GM19438 (cell line): ENCODE measurements at regions not wholly inside any gene's neighbourhood (a gene's known extent, or its start where the extent isn't known, plus 50 kb on each side); places are given as distances from the start of the nearest gene placed in this dataset.
"Not testable (repeated sequence)": the region's sequence is repeated elsewhere in the genome, so short reads cannot be mapped to it uniquely, and the experiment has no call there.

Experiments
- ATAC-seq: cut with Tn5 transposase; IDR thresholded peaks from one replicate; pipeline ENCODE4 v1.9.1; 2021; ENCODE audit warnings: low read depth; ENCODE audit not compliant: unreplicated experiment

DNA sequence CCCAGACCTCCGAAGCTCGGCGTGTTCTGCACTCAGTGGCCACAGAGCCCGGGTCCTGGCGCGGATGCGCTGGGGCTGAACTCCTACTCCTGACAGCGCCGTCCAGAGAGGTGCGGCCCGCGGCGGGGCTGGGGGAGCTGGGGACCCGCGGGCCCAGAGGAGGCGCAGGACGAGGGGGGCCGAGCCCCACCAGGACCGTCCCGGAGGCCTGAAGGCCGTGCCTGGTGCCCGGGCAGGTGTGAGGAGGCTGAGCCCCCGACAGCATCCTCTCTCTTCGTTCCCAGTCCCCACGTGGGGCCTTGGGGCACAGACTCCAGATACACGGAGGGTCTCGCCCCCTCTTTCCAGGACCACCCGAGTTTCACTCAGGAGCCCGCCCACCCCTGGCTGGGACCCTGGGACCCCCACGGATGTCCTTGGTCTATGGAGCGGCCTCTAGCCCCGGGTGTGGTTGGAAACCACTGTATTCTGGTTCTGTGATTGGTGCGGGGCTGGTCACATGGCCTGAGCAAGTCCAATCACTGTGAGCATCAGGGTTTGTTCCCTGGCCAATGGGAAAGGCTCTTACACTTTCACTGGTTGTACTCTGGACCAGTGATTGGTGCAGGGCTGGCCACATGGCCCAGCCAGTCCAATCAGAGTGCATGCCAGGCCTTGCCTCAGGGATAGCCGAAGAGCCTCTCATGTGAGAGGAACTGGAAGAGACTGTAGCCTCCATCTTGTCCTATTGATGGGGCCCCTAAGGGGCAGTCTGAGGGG lies 217.6 kb upstream of the SFSWAP start:
- no peak for ATAC-seq

DNA sequence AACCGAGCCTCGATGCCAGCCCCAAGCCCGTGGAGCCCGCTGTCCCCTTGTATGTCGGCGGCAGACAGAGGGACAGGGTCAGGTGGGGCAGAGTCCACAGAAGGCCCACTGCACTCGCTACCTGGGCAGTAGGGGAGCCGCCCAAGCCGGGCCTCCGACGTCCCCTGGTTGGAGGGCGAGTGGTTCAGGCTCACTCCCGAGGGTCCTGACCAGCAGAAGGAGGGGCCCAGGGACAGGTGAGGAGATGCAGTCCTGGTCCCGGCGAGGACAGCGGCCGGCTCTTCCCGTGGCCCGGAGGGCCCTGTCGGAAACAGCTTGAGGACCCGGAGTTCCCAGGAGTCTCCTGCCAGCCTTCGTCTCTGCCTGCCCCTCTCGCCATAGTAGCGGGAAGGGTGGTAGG lies 216.7 kb upstream of the SFSWAP start:
- ATAC-seq = no peak

DNA sequence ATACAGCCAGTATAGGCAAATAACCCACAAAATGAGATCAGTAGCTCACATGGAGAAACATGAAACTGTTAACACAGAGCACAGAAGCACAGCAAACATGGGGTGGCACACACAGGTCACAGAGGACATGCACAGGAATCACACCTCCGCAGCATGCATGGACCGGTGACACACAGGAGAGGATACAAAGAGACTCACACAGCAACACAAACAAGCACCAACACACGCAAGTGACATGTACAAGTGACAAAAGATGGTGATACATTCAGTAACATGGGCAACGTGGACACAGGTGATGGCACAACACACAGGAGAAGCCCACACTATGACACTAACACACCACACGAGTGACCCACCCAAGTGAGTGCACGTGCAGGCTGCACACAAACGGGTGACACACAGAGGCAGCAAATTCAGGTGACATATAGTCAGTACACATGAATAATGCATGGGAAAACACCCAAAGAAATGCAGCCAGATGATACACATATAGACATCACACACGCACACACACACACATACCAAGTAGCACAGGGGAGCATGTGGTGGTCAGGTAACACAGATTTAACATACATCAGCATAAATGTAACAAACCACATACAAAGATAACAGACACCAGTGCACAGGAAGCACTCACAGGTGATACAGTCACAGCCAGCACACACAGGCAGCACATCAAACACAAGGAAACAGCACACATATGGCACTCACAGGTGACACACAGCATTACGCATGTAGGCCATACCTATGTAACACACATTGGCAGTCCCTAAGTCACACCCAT lies 216.0 kb upstream of the SFSWAP start:
- no peak for ATAC-seq

DNA sequence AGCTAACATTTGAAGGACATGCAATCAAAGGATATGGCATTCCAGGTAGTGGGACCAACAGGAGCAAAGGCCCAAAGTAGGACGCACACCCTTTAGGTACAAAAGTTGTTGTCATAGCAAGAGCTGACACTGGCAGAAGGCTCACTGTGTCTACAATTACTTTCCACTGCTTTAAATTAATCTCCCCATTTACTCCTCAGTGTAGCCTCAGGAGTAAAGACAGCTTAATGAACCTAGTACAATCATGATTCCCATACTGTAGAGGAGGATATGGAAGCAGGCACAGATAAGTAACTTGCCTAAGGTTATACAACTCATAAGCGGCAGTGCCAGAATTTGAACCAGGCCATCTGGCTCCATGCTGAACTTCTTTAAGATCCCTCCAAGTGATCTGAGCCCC lies 212.9 kb upstream of the SFSWAP start:
- ATAC-seq = no peak

DNA sequence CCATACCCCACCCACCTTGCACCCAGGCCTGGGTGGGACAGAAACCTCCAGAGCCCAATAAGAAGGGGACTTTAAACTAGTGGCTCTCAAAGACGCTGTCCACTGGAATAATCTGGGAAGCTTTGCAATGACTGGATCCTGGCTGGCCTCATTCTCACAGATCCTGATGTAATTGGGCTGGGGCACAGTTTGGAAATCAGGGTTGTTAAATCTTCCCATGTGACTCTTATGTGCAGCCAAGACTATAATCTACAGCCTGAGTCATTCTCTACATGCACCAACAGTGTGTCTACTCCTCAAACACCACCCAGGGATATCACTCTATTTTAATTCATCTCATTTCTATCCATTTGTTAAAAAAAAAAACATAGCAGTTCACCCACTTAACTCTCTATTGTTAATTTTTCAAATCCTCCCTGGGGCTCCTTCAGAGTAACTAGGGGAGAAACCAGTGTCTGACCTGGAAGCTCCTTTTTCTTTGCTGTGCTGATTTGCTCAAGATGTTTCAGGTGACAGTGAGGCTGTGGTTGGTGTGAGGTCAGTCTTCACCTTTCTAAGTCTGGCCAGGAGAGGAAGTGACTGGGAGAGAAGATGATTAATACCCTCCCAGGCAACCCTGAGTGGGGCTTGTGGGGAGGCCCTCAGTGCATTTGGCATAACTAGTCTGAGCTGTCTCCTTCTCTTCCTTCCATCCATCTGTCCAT lies 211.6 kb upstream of the SFSWAP start:
- no peak for ATAC-seq

DNA sequence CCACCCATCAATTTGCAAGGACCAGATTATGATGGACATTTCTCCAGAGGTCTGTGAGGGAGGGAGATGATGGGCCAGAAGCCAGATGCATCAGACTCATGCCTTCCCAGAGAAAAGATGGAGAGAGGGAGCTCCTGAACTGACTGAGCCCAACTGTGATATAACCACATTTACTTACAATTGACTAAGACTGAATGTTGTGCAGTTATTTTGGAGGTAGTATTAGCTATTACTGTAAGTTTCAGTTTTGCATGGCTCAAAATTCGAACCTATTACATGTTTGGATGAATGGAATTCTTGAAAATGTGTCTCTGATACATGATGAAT lies 211.1 kb upstream of the SFSWAP start:
- no peak for ATAC-seq

DNA sequence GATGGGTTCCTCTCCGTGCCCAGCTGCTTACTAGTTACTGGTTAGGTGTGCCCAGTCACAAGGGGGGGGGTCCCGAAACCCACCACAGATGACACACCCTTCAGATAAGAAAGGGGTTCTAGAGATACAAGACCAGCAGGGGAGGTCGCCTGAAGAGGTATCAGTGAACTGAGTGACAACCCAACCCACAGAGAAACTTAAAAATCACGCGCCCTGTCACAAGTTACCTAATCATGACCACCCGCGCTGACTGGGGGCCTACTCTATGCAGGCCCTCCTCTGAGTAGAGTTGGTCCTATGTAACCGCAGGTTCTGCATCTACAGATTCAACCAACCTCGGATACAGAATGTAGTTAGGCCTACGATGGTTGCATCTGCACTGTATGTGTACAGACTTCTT lies 210.3 kb upstream of the SFSWAP start:
- ATAC-seq = no peak

DNA sequence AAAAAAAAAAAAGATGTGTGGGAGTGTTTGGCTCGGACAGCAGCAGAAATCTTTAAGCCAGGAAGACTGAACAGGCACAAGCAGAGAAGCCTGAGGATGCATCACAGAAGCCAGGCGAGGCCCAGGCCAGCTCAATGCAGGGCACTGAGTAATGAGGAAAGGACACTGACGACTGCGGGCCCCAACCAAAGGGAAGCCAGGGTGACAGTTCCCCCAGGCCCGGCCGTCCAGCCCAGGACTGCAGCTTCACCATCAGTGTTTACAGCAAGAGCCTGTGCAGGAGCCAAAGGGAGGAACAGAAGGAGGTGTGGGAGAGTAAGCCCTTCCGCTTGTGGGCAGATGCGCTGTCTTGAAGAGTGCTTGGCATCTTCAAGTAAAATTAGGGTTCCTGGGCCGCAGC lies 205.3 kb upstream of the SFSWAP start:
- ATAC-seq = no peak

DNA sequence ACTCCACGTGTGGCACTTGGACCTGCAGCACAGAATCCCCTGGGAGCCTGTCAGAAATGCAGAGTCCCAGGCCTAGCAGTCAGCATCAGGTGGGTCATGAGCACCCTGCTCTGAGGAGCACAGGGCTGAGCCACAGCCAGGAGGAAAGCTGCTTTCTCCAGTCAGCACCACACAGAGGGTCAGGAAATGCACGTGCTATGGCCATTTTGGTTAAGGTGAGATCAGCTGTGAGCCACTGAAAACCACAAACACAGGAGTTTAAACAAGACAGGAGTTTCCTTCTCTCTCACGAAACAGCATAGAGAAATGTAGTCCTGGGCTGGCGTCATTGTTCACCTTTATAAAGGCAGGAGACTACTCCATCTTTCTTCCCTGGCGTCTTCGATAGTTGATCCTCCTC lies 204.5 kb upstream of the SFSWAP start:
- ATAC-seq = no peak

DNA sequence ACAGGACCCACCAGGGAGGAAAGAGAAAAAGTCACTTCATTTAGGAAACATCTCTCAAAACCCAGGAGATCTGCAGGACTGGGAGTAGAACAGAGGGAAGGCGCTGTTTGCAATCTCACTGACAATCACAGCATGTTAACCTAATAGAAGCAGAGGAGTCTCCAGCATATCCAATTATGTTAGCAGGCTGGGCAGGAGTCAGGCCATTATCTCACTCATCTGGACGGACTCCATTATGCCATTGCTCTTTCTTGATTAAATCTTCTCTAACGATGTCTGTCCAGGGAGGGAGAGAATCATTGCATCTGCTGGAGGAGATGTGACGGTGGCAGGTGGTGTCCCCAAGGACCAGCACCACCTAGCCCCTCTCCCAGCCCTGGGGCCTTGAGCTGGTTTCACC lies 203.8 kb upstream of the SFSWAP start:
- ATAC-seq = no peak

DNA sequence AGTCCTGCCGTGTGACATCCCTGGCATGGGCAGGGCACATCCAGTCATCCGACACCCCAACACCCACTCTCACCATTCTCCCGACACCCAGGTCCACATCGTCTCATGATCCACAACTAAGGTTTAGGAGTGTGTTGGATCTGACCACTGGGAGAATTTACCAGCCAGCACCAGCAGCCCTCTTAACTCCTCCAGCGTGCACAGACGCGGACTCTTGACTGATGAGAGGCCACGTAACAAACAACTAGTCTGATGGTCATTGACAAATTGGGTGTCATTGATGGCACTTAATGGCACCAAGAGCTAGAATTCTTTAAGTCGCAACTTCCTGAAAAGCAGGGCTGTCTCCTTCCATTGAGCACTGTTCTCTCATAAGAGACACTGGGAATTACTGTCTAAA lies 203.0 kb upstream of the SFSWAP start:
- no peak for ATAC-seq

DNA sequence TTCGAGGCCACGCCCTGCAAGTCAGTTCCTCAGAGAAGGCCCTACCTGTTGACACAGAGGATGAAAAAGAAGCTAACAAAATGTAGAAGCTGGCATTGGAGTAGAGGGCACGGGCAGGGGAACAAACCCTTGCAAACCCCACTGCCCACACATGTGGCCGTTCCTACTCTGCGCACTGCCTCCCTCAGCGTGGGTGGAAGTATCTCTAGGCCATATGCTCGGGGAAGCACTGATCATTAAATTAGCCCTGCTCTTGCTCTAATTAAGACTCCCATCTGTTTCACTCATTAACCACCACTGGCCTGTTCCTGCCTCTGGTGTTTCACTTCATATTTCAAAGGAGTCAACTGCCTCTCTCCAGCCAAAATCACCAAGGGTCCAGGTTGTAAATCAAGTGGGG lies 201.2 kb upstream of the SFSWAP start:
- ATAC-seq = no peak

DNA sequence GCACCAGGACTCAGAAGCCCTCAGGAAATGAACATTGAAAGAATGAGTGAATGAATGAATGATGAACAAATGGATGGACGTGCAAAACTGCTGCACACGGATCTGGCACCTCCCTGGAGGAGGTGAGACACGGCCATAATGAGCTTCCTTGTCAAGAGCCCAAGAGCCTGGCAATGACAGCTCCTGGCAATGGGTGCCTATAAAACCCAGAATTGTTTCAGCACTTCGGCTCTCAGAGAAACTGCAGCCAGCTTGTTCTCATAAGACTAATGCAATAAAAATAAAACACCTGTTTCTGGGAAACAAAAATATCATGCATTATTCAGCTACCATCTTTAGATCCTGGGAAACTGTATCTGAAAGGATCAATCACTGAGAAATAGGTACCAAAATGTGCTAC lies 200.5 kb upstream of the SFSWAP start:
- ATAC-seq = no peak

DNA sequence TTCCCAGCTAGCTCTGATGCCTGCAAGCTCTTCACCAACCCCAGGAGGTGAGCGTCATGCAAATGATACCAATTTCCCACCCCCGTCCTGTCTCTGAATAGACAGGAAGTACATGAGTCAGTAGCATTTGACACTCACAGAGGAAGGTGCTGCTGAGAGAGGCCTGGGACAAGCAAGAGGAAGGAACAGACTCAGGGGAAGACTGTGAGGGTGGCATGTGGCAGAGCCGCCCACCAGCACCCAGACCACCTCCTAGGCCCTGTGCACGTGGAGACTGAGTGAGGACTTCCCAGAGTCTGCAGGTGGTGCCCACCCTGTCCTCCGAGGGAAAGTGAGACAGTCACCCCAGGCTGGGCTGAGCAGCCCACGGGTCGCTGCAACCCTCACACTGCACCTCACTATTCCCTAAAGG lies 199.5 kb upstream of the SFSWAP start:
- ATAC-seq = peak; percentile 98

DNA sequence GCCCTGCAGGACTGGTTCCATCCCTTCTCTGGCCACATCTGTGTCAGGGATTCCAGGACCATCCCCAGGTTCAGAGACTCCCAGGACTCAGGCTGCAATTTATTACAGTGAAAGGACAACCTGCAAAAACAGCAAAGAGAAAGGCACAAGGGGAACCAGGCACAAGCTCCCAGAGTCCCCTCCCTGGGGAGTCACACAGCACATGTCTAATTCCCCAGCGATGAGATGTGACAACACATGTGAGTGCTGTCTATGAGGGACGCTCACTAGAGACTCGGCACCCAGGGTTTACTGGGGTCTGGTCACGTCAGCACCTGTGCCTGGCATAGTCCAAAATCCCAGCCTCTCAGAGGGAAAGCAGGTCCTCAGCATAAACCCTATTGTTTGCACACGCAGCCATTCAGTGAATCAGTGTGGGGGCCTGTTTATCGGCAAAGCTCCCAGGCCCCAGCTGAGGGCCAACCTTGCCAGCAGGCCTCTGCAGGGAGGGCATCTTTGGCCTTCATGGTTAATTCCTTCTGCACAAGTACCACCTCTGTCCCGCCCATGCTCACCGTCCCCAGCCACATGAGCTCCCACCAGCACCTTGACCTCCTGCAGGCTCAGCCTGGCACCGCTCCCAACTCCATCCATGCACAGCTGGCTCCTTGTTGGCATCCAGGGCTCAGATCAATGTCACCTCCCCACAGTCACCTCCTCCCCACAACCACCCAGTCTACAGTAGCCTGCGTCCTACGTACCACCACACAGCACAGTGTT lies 198.9 kb upstream of the SFSWAP start:
- ATAC-seq = peak; percentile 26

DNA sequence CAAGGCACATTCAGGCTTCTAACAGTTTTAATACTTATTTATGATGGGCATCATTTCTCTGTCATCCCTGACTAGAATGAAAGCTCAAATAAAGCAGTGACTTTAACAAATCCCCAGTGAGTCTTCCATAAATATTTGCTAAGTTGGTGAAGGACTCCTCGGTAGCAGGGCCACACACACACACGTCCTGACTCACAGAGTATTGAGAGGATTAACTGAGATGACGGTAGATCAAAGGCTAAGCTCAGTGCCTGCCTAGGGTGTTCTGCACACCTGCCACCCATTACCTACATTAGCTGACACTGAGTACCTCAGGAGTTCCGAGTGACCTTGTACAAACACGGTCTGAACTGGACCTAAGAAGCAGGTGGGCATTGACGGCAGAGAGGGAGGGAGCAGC lies 197.3 kb upstream of the SFSWAP start:
- ATAC-seq = no peak

DNA sequence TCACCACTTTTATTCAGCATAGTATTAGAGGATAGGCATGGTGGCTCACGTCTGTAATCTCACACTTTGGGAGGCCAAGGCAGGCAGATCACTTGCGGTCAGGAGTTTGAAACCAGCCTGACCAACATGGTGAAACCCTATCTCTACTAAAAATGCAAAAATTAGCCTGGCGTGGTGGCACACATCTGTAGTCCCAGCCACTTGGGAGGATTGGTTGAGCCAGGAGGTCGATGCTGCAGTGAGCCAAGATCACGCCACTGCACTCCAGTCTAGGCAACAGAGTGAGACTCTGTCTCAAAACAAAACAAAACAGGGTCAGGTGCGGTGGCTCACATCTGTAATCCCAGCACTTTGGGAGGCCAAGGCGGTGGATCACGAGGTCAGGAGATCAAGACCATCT lies 190.3 kb upstream of the SFSWAP start:
- not testable (repeated sequence) for ATAC-seq

DNA sequence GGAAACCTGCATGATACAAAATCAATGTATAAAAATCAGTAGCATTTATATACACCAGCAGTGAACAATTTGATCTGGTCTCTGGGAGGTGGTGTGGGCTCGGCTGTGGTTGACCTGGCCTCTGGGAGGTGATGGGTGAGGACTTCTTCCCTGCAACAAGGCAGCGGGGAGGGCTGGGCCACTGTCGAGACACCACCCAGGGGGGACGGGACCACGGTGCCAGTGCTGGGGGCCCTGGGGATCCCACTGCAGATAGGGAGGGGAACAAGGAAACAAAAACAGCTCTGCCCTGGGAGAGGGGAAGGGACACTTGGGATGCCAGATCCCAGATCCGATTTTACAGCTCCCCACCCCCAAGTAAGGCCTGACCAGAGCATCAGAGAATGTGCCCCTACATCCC lies 189.6 kb upstream of the SFSWAP start:
- ATAC-seq = no peak

DNA sequence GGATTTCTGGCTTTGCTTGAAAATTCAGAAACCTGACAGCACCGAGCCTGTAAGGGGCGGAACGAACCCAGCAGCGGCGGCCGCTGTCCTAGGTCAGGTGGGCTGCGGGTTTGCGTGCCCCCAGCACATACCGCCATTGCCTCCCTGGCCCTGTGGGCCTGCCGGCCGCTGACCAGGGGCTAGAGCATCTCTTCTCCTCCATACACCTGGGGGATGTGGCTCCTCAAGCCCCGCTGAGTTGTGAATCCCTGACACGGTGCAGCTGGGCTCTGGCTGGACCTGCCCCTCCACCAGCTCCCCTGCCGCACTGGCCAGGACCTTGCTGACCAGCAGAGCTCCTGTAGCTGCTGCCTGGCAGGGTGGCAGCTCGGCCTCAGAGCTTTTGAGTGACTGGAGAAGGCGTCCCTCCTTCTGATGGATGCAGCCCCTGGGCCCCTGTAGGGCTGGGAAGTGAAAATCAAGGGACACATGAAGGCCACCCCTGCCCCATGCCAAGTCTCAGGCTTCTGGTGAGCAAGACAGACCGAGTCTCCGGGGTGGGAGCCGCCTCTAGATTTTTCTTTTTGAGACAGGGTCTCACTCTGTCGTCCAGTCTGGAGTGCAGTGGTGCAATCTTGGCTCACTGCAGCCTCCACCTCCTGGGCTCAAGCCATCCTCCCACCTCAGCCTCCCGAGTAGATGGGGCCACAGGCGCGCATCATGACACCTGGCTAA lies 184.9 kb upstream of the SFSWAP start:
- ATAC-seq = no peak

DNA sequence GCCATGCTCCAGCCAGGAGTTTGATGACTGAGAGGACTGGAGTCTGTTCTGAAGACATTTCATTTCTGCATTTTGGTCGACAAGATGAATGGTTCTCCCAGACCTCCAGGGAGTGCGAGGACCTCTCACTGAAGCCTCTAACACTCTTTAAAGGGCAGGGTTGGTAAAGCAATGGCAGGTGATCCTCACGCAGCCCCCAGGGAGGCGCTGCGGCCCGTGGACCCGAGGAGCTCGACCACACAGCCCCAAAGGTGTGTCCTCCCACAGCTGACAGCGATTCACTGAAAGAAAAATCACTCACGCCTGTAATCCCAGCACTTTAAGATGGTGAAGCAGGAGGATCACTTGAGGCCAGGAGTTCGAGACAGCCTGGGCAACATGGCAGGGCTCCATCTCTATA lies 183.8 kb upstream of the SFSWAP start:
- no peak for ATAC-seq
